Ascending aorta (tissue), 2 donors: ENCODE measurements at regions not wholly inside any gene's neighbourhood (a gene's known extent, or its start where the extent isn't known, plus 50 kb on each side); places are given as distances from the start of the nearest gene placed in this dataset.

ENCODE experiments used
- DNase-seq, 2 donors: peaks; one replicate each; pipeline ENCODE4 v3.0.0-alpha.2; 2019; ENCODE audit warnings: low spot score in 2 of 2
- H3K27ac ChIP-seq, 2 donors: fragments of 200-600 bp; sonication (generic); one replicate each; pipeline ENCODE4 v1.5.1; 2016 to 2017; ENCODE audit warnings: mild to moderate bottlenecking in 1 of 2
- H3K27me3 ChIP-seq: fragments of 200-600 bp; sonication (generic); one replicate; pipeline ENCODE4 v1.5.1; 2017
- H3K36me3 ChIP-seq, 2 donors: fragments of 200-600 bp; sonication (generic); one replicate each; pipeline ENCODE4 v1.5.1; 2016
- H3K4me1 ChIP-seq, 2 donors: fragments of 200-600 bp; sonication (generic); one replicate each; pipeline ENCODE4 v1.5.1; 2016 to 2017; ENCODE audit warnings: mild to moderate bottlenecking in 1 of 2
- H3K4me3 ChIP-seq, 2 donors: fragments of 200-600 bp; sonication (generic); one replicate each; pipeline ENCODE4 v1.5.1; 2016 to 2017; ENCODE audit warnings: mild to moderate bottlenecking in 1 of 2
- H3K9me3 ChIP-seq, 2 donors: fragments of 200-600 bp; sonication (generic); one replicate each; pipeline ENCODE4 v1.5.1; 2016
- intact Hi-C: fragments of 100-400 bp; cut with DNase I; formaldehyde crosslinking; loops from one replicate; pipeline ENCODE4 v1.15.1; 2023
- TF ChIP-seq, protein P1 (sequence below), 3 experiments: fragments of 200-600 bp in 2 of 3; fragments of 450-650 bp in 1 of 3; sonication (generic) in 2 of 3; IDR thresholded peaks; one replicate each; pipeline ENCODE4 v1.5.1; 2016 to 2019; ENCODE audit warnings: antibody characterized with exemption in 3 of 3, mild to moderate bottlenecking in 1 of 3, moderate library complexity in 1 of 3

DNA sequence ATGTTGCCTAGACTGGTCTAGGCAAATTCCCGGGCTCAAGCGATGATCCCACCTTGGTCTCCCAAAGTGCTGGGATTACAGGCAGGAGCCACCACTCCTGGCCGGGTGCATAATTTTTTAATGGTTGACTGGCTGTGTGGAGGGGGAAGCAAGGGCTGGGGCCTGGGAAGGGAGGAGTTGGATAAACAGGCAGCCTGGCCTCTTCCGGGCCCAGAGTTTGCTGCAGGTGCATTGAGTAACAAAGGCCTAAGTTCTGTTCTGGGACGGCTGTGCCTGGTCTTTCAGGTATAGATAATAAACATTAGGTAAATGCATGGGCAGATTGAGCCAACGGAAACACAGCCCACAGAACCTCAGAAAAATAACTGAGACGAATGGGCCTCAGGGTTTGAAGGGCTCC lies 191.3 kb upstream of the TBX3 start:
- intact Hi-C loops, result no loop called here
- H3K27ac ChIP-seq, result no peak overlapping the region
- H3K4me3 ChIP-seq, result no peak overlapping the region
- TF ChIP-seq, protein P1, sequence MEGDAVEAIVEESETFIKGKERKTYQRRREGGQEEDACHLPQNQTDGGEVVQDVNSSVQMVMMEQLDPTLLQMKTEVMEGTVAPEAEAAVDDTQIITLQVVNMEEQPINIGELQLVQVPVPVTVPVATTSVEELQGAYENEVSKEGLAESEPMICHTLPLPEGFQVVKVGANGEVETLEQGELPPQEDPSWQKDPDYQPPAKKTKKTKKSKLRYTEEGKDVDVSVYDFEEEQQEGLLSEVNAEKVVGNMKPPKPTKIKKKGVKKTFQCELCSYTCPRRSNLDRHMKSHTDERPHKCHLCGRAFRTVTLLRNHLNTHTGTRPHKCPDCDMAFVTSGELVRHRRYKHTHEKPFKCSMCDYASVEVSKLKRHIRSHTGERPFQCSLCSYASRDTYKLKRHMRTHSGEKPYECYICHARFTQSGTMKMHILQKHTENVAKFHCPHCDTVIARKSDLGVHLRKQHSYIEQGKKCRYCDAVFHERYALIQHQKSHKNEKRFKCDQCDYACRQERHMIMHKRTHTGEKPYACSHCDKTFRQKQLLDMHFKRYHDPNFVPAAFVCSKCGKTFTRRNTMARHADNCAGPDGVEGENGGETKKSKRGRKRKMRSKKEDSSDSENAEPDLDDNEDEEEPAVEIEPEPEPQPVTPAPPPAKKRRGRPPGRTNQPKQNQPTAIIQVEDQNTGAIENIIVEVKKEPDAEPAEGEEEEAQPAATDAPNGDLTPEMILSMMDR (IDR thresholded peaks at IDR 0.05), result no peak
- no peaks in the 10 kb centered on the region for H3K9me3 ChIP-seq
- no peaks in the 10 kb centered on the region for H3K27me3 ChIP-seq
- H3K4me1 ChIP-seq, result no peaks in the 10 kb centered on the region
- no peaks in the 10 kb centered on the region for H3K36me3 ChIP-seq
- no peak for DNase-seq

DNA sequence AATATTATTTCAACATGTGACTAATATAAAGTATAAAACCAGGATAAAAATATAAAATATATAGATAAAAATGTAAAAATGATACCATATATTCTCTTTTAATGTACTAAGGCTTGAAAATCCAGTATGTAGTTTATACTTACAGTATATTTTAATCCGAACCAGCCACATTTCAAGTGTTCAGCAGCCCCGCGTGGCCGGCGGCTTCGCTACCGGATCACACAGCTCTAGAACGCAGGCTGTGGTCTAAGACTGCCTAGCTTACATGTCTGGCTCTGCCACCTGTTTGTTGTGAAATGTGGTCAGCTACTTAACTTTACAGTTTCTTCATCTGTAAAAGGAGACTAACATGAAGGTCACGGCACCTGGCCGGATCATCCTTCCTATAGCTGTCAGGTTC lies 189.7 kb upstream of the TBX3 start:
- intact Hi-C loops, result no loop called here
- no peak for DNase-seq
- TF ChIP-seq, protein P1 (IDR thresholded peaks at IDR 0.05), result no peak

DNA sequence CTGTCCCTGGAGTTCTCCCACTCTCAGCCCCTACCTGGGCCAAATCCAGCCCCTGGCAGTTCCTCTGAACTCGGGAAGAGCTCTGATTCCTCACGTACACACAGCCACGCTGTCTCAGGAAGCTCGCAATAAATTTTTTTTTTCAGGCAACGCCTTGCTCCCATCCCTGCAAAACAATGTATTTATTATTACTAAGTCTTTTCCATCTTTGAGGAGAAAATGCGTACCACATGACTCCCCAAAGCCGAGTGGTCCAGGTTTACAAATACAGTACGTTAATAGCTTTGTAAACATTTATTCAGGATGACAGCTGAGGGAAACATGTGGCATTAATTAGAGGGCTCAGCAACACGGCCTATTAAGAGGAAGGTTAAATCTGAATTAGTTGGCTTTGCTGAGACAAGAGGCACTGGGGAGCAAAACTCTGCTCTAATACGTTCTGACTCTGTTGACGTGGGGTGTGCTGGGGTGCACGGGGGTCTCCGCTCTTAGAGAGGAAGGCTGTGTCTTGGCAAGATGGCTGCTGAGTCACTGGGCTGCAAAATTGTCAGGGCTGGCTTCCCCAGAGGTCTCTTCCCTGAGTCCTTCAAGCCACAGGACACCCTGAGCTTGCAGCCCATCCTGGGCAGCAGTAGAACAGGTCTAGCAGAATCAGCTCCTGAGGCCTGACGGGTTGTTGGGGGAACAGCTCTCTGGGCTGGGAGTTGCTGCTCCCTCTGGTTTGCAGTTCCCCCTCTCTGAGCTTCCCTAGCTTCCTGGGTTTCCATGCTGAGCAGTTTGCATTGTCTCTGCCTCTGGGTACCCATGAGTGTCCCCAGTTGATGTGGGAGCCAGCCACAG lies 185.2 kb upstream of the TBX3 start:
- no peak for DNase-seq
- no peaks in the 10 kb centered on the region for H3K27me3 ChIP-seq
- H3K4me3 ChIP-seq, result no peak overlapping the region
- intact Hi-C loops, result no loop called here
- H3K36me3 ChIP-seq, result no peaks in the 10 kb centered on the region
- H3K9me3 ChIP-seq, result no peaks in the 10 kb centered on the region
- TF ChIP-seq, protein P1 (IDR thresholded peaks at IDR 0.05), result no peak
- H3K27ac ChIP-seq, result no peak overlapping the region
- no peaks in the 10 kb centered on the region for H3K4me1 ChIP-seq

More for the DNA sequence above, 189.7 kb upstream of the TBX3 start:
- Histone ChIP-seq H3K27ac (no peak overlapping the region), H3K27me3 (no peaks in the 10 kb centered on the region), H3K4me3 (no peak overlapping the region), H3K4me1 (no peaks in the 10 kb centered on the region), H3K36me3 (no peaks in the 10 kb centered on the region), H3K9me3 (no peaks in the 10 kb centered on the region)

GRCh38 chr12:114866331-114866730 lies 182.4 kb upstream of the TBX3 start:
- intact Hi-C loops, result no loop called here
- no peaks in the 10 kb centered on the region for H3K4me1 ChIP-seq
- no peaks in the 10 kb centered on the region for H3K36me3 ChIP-seq
- H3K27me3 ChIP-seq, result no peaks in the 10 kb centered on the region
- H3K4me3 ChIP-seq, result no peak overlapping the region
- no peaks in the 10 kb centered on the region for H3K9me3 ChIP-seq
- H3K27ac ChIP-seq, result no peak overlapping the region
- TF ChIP-seq, protein P1 (IDR thresholded peaks at IDR 0.05), result no peak
- no peak for DNase-seq

DNA sequence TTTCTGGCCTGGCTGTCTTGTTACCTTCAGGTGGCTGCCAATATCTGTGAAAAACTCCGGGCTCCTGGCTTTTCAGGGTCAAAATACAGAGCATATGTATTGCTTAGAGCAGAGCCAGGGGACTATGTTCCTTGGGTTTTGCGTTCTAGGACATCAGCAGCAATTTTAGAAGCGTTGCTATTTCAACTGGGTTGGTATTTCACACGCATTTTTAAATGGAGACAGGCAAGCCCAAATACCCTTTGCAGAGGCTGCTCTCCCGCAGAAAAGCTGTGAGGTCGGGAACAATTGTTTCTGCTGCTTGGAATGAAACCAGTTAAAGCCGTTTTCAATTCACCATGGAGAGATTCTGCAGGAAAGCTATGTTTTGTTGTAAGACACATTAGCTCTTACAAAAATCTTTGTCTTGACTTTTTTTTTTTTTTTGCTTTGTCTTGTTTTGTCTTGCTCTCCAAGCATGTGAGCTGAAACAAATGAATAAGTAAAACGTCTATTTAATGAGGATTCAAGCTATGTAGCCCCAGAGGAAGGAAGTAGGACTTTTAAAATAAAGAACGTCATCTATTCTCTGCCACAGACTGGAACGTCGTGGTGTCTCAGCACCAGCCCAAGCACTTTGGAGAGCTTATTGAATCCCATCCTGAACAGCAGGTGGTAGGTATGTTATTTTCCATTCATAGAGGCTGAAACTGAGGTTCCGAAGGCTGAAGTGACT lies 181.0 kb upstream of the TBX3 start:
- Histone ChIP-seq H3K27ac (no peak overlapping the region), H3K4me3 (no peak overlapping the region), H3K9me3 (no peaks in the 10 kb centered on the region), H3K27me3 (no peaks in the 10 kb centered on the region), H3K36me3 (no peaks in the 10 kb centered on the region), H3K4me1 (no peaks in the 10 kb centered on the region)
- DNase-seq, result no peak
- intact Hi-C loops, result no loop called here
- TF ChIP-seq, protein P1 (IDR thresholded peaks at IDR 0.05), result no peak
